Activated T-cell treated with anti-CD3 and anti-CD28 coated beads, Interleukin-2, amount 50 U/mL, for 4 hours (primary cell): ENCODE measurements at regions not wholly inside any gene's neighbourhood (a gene's known extent, or its start where the extent isn't known, plus 50 kb on each side); places are given as distances from the start of the nearest gene placed in this dataset.

Experiments
- ATAC-seq, 2 donors: fragments of 200-7000 bp; cut with Tn5 transposase; one replicate each; pipeline ENCODE4 v1.10.0; 2021
- DNase-seq: peaks from one replicate; pipeline ENCODE4 v3.0.0-alpha.2; 2020
- H3K27me3 Mint-ChIP-seq: one replicate; pipeline ENCODE4 v1.8.0; 2021; ENCODE audit warnings: low read depth, mixed read lengths
- H3K36me3 Mint-ChIP-seq: one replicate; pipeline ENCODE4 v1.8.0; 2022; ENCODE audit warnings: mixed read lengths; ENCODE audit not compliant: insufficient read depth
- H3K4me1 Mint-ChIP-seq: one replicate; pipeline ENCODE4 v1.8.0; 2021; ENCODE audit warnings: low read depth, mixed read lengths
- H3K4me3 Mint-ChIP-seq: one replicate; pipeline ENCODE4 v1.8.0; 2021; ENCODE audit warnings: mild to moderate bottlenecking, moderate library complexity, mixed read lengths
- H3K9me3 Mint-ChIP-seq: one replicate; pipeline ENCODE4 v1.8.0; 2021; ENCODE audit warnings: mixed read lengths

GRCh38 chr6:2378046-2378657 lies 132.7 kb upstream of the GMDS start:
- Mint-ChIP-seq H3K9me3 (no peaks in the 10 kb centered on the region), H3K27me3 (no peaks in the 10 kb centered on the region), H3K4me3 (no peak overlapping the region), H3K36me3 (no peaks in the 10 kb centered on the region), H3K4me1 (no peaks in the 10 kb centered on the region)
- ATAC-seq: no peak
- no peak for DNase-seq

GRCh38 chr6:2376429-2377355 lies 131.3 kb upstream of the GMDS start:
- Mint-ChIP-seq H3K4me1 (no peaks in the 10 kb centered on the region), H3K27me3 (no peaks in the 10 kb centered on the region), H3K36me3 (no peaks in the 10 kb centered on the region), H3K9me3 (no peaks in the 10 kb centered on the region), H3K4me3 (no peak overlapping the region)
- ATAC-seq (no peak), DNase-seq (no peak)

- Mint-ChIP-seq H3K4me1 (no peaks in the 10 kb centered on the region), H3K27me3 (no peaks in the 10 kb centered on the region), H3K36me3 (no peaks in the 10 kb centered on the region), H3K4me3 (no peak overlapping the region), H3K9me3 (no peaks in the 10 kb centered on the region)
- ATAC-seq (no peak), DNase-seq (no peak)
Measured at GRCh38 chr6:2375443-2375842, 130.0 kb upstream of the GMDS start.

GRCh38 chr6:2369606-2370005 lies 124.2 kb upstream of the GMDS start:
- no peak for DNase-seq
- Mint-ChIP-seq H3K9me3 (no peaks in the 10 kb centered on the region), H3K27me3 (no peaks in the 10 kb centered on the region), H3K36me3 (no peaks in the 10 kb centered on the region), H3K4me3 (no peak overlapping the region), H3K4me1 (no peaks in the 10 kb centered on the region)
- no peak for ATAC-seq

- Mint-ChIP-seq H3K9me3 (no peaks in the 10 kb centered on the region), H3K4me1 (no peaks in the 10 kb centered on the region), H3K36me3 (peaks cover 5% of the 10 kb centered on the region), H3K4me3 (no peak overlapping the region), H3K27me3 (no peaks in the 10 kb centered on the region)
- DNase-seq (no peak), ATAC-seq (no peak)
Measured at GRCh38 chr6:2363211-2363610, 117.8 kb upstream of the GMDS start.

- no peak for DNase-seq
Measured at GRCh38 chr6:2361195-2361594, 115.8 kb upstream of the GMDS start.

GRCh38 chr6:2360716-2361115 lies 115.3 kb upstream of the GMDS start:
- peaks cover 5% of the 10 kb centered on the region for H3K36me3 Mint-ChIP-seq

More at GRCh38 chr6:2361195-2361594, 115.8 kb upstream of the GMDS start:
- H3K36me3 Mint-ChIP-seq: peaks cover 5% of the 10 kb centered on the region
- no peak for ATAC-seq
- no peak overlapping the region for H3K4me3 Mint-ChIP-seq
- no peaks in the 10 kb centered on the region for H3K4me1 Mint-ChIP-seq
- H3K9me3 Mint-ChIP-seq: no peaks in the 10 kb centered on the region
- no peaks in the 10 kb centered on the region for H3K27me3 Mint-ChIP-seq

GRCh38 chr6:2360126-2360525 lies 114.7 kb upstream of the GMDS start:
- Mint-ChIP-seq H3K27me3 (no peaks in the 10 kb centered on the region), H3K9me3 (no peaks in the 10 kb centered on the region), H3K4me1 (no peaks in the 10 kb centered on the region), H3K4me3 (no peak overlapping the region), H3K36me3 (peaks cover 5% of the 10 kb centered on the region)
- DNase-seq (no peak), ATAC-seq (no peak)

More at GRCh38 chr6:2360716-2361115, 115.3 kb upstream of the GMDS start:
- Mint-ChIP-seq H3K9me3 (no peaks in the 10 kb centered on the region), H3K27me3 (no peaks in the 10 kb centered on the region), H3K4me3 (no peak overlapping the region), H3K4me1 (no peaks in the 10 kb centered on the region)
- DNase-seq (no peak), ATAC-seq (no peak)

GRCh38 chr6:2355150-2355549 lies 109.7 kb upstream of the GMDS start:
- Mint-ChIP-seq H3K36me3 (peaks cover 2% of the 10 kb centered on the region), H3K27me3 (no peaks in the 10 kb centered on the region), H3K9me3 (no peaks in the 10 kb centered on the region), H3K4me1 (no peaks in the 10 kb centered on the region), H3K4me3 (no peak overlapping the region)
- DNase-seq (no peak), ATAC-seq (no peak)

GRCh38 chr6:2354138-2354491 lies 108.7 kb upstream of the GMDS start:
- DNase-seq (no peak), ATAC-seq (no peak)
- Mint-ChIP-seq H3K4me1 (no peaks in the 10 kb centered on the region), H3K36me3 (no peaks in the 10 kb centered on the region), H3K9me3 (no peaks in the 10 kb centered on the region), H3K27me3 (no peaks in the 10 kb centered on the region), H3K4me3 (no peak overlapping the region)

GRCh38 chr6:2353412-2354137 lies 108.2 kb upstream of the GMDS start:
- H3K9me3 Mint-ChIP-seq: no peaks in the 10 kb centered on the region
- ATAC-seq (no peak), DNase-seq (peak; percentile 33)
- H3K36me3 Mint-ChIP-seq: peaks cover under 1% of the 10 kb centered on the region
- no peaks in the 10 kb centered on the region for H3K27me3 Mint-ChIP-seq
- no peak overlapping the region for H3K4me3 Mint-ChIP-seq
- no peaks in the 10 kb centered on the region for H3K4me1 Mint-ChIP-seq

GRCh38 chr6:2351807-2352431 lies 106.5 kb upstream of the GMDS start:
- DNase-seq (no peak), ATAC-seq (no peak)
- peaks cover 1% of the 10 kb centered on the region for H3K36me3 Mint-ChIP-seq
- H3K4me3 Mint-ChIP-seq: no peak overlapping the region
- H3K9me3 Mint-ChIP-seq: no peaks in the 10 kb centered on the region
- H3K27me3 Mint-ChIP-seq: no peaks in the 10 kb centered on the region
- H3K4me1 Mint-ChIP-seq: no peaks in the 10 kb centered on the region

GRCh38 chr6:2351090-2351489 lies 105.7 kb upstream of the GMDS start:
- Mint-ChIP-seq H3K36me3 (peaks cover 1% of the 10 kb centered on the region), H3K4me1 (no peaks in the 10 kb centered on the region), H3K9me3 (no peaks in the 10 kb centered on the region), H3K4me3 (no peak overlapping the region), H3K27me3 (no peaks in the 10 kb centered on the region)
- no peak for DNase-seq
- no peak for ATAC-seq

GRCh38 chr6:2346078-2346477 lies 100.7 kb upstream of the GMDS start:
- Mint-ChIP-seq H3K4me1 (no peaks in the 10 kb centered on the region), H3K9me3 (peaks cover 19% of the 10 kb centered on the region), H3K4me3 (no peak overlapping the region), H3K36me3 (peaks cover 1% of the 10 kb centered on the region), H3K27me3 (no peaks in the 10 kb centered on the region)
- ATAC-seq: no peak
- DNase-seq: no peak
